ENCODE measurements at regions not wholly inside any gene's neighbourhood (a gene's known extent, or its start where the extent isn't known, plus 50 kb on each side); places are given as distances from the start of the nearest gene placed in this dataset.
A peak's percentile ranks its signal among the peaks of the same experiment; 100 is the strongest.
"Not testable (repeated sequence)": the region's sequence is repeated elsewhere in the genome, so short reads cannot be mapped to it uniquely, and the experiment has no call there.

DNA sequence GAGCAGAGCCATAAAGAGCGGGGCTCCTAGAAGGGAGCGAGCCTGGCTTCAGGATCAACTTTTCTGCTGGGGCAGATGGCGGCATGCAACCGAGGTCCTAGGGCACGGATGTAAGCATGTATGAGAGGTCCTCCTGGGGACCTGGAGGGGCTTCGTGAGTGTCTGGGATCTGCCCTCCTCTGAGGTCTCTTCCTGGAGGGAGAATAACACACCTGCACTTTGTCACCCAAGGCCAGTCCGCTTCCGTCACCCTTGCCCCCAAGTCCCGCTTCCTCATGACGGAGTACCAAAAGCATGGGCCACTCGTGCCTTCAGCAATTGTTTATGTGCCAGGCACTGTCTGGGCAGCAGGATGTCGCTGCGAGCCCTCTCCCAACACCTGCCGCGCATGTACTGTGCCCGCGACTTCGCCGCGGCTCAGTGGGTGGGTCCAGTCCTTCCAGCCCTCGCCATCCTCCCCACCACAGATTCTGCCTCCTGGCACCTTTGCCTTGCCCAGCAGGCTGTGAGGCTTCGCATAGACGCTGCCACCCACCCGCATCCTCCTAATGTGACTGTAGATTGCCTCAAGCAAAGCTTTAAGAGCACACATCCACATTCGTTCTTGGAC lies 60.0 kb upstream of the TMPRSS2 start:
- H3K4me3 ChIP-seq (ENCODE audit: low read depth, low read length) = no peak overlapping the region
- no peak for DNase-seq (ENCODE audit: low read depth)
- TF ChIP-seq, protein P1, sequence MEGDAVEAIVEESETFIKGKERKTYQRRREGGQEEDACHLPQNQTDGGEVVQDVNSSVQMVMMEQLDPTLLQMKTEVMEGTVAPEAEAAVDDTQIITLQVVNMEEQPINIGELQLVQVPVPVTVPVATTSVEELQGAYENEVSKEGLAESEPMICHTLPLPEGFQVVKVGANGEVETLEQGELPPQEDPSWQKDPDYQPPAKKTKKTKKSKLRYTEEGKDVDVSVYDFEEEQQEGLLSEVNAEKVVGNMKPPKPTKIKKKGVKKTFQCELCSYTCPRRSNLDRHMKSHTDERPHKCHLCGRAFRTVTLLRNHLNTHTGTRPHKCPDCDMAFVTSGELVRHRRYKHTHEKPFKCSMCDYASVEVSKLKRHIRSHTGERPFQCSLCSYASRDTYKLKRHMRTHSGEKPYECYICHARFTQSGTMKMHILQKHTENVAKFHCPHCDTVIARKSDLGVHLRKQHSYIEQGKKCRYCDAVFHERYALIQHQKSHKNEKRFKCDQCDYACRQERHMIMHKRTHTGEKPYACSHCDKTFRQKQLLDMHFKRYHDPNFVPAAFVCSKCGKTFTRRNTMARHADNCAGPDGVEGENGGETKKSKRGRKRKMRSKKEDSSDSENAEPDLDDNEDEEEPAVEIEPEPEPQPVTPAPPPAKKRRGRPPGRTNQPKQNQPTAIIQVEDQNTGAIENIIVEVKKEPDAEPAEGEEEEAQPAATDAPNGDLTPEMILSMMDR (conservative IDR thresholded peaks at IDR 0.05; ENCODE audit: low read depth, low read length) = no peak

DNA sequence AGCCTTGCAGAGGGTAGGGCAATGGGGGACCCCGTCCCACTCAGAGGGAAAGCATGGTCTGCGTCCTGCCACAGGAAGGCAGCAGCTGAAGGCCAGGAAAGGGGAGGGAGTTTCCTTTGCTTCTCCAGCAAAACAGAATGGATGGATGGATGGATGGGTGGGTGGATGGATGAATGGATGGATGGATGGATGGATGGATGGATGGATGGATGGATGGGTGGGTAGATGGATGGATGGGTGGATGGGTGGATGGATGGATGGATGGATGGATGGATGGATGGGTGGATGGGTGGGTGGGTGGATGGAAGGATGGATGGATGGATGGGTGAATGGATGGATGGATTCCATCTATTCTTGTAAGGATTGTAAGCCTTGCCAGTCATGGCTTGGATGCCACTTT lies 59.3 kb upstream of the TMPRSS2 start:
- not testable (repeated sequence) for DNase-seq (ENCODE audit: low read depth); H3K4me3 ChIP-seq (ENCODE audit: low read depth, low read length)

DNA sequence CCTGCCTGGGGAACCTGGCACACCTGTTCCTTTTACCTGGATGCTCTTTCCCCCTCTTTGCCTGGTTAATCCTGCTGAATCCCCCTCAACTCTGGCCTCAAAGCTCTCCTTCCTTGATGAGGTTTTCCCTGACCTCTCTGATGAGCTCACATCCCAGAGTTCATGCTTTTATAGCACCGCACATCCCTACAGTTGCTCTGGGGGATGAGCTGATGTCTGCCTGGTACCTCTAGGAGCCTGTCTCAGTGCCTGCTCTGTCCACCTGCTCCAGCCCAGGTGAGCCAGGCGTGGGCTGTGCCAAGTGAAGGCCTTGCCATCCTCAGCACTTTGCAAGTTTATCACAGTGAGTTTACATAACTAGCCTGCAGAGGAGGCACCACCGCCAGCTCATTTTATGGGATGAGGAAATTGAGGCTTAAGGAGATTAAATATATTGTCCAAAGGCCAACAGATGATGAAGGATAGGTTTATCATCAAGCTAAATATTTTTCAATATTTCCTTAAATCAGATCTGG lies 58.6 kb upstream of the TMPRSS2 start:
- H3K4me3 ChIP-seq (ENCODE audit: low read depth, low read length) = no peak overlapping the region
- DNase-seq (ENCODE audit: low read depth) = no peak
- TF ChIP-seq, protein P1 (conservative IDR thresholded peaks at IDR 0.05; ENCODE audit: low read depth, low read length) = no peak

DNA sequence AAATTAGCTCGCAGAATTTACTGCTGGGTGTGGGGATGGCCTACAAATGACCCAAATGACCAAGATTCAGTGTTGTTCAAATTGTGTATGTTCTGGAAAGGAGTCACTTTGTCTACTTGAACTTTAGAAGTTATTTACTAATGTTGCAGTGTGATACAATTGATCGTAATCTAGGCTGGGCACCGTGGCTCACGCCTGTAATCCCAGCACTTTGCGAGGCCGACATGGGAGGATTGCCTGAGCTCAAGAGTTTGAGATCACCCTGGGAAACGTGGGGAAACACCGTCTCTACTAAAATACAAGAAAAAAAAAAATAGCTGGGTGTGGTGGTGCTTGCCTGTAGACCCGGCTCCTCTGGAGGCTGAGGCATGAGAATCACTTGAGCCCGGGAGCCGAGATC lies 57.6 kb upstream of the TMPRSS2 start:
- TF ChIP-seq, protein P1 (conservative IDR thresholded peaks at IDR 0.05; ENCODE audit: low read depth, low read length) = no peak
- H3K4me3 ChIP-seq (ENCODE audit: low read depth, low read length) = no peak overlapping the region
- DNase-seq (ENCODE audit: low read depth) = no peak

DNA sequence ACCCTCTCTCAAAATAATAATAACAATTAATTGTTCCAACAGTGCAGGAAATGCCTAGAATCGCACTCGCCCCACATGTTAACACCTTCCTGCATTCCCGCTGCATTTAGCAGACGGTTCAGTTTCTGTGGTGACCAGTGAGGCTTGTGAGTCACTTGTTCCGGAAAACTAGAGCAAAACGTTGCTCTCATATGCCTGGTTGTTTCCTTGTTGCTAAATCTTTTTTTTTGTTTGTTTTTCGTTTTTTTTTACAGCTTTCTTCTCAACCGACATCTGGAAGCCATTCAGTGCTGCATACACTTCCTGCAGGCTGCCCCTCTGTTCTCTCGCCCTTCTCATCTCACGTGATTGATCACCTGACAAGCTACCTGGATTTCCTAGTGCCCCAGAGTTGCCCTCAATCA lies 56.9 kb upstream of the TMPRSS2 start:
- H3K4me3 ChIP-seq (ENCODE audit: low read depth, low read length) = no peak overlapping the region
- TF ChIP-seq, protein P1 (conservative IDR thresholded peaks at IDR 0.05; ENCODE audit: low read depth, low read length) = no peak
- DNase-seq (ENCODE audit: low read depth) = peak; percentile 61

DNA sequence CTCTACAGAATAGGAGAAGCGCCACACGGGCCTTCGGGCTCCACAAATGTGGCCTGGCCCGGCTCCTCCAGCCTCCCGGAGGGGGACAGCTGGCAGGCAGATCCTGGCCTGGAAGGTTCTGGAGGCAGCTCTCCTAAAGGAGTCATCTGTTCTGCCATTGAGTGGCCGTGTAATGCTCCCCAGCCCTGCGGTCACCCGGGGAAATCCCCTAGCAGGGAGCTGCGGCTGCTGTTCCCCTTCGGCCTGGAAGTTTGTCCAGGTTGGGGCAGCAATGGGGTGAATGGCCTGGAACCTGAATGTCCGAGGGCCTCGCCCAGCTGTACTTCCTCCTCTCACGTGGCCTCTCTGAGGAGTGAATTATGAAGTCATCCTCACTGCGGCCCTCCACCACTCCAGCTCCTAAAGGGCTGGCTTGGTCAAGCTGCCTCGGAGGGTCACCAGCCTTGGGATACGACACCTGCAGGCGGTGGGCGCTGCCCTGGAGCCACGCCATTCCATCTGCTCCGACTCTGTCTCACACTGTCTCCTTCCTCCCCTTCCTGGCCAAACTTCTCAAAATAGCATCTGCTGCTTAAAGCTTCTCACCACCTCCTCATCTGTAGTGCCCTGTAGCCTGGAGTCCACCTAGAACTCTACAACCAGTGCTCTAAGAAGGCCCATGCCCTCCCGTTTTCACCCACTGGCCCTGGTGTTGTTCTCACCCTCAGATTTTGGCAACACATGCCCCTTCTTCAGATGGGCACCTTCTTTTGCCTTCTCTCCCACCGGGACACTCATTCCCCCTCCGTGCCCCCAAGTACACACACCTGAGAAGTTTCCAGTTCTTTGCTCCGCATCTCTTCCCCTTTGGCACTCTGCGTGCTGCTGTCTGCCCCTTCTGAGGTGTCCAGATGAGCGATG lies 54.4 kb upstream of the TMPRSS2 start:
- DNase-seq (ENCODE audit: low read depth) = no peak
- no peak overlapping the region for H3K4me3 ChIP-seq (ENCODE audit: low read depth, low read length)
- TF ChIP-seq, protein P1 (conservative IDR thresholded peaks at IDR 0.05; ENCODE audit: low read depth, low read length) = no peak

DNA sequence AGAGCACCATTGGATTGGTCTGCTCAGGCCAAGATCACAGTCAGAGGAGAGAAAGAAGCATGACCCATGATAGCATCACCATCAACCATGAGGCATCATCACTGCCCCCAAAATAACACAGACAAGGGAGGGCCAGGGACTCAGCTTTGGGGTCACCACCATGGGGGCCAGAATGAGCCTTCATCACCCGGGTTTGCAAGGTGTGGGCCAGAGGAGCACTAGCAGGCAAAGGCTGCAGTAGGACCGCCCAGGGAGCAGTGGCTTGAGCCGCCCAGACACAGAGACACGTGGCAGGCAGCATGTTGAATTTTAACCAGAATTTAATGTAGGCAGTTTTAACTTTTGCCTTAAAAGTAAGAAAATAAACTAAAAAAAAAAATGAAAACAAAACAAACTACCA lies 53.7 kb upstream of the TMPRSS2 start:
- H3K4me3 ChIP-seq (ENCODE audit: low read depth, low read length) = no peak overlapping the region
- TF ChIP-seq, protein P1 (conservative IDR thresholded peaks at IDR 0.05; ENCODE audit: low read depth, low read length) = no peak
- no peak for DNase-seq (ENCODE audit: low read depth)
